IMR-90 (cell line): ENCODE measurements at regions not wholly inside any gene's neighbourhood (a gene's known extent, or its start where the extent isn't known, plus 50 kb on each side); places are given as distances from the start of the nearest gene placed in this dataset.
"Not testable (repeated sequence)": the region's sequence is repeated elsewhere in the genome, so short reads cannot be mapped to it uniquely, and the experiment has no call there.

Experiments
- ATAC-seq: fragments of 200-7000 bp; cut with Tn5 transposase; 2 replicates; pipeline ENCODE4 v1.9.1; 2020; ENCODE audit warnings: low read depth, mild to moderate bottlenecking, moderate library complexity
- BruUV-seq: library from RNA; stranded (reverse); fragments of 400-500 nt; replicated peaks from 2 replicates; lab custom pipeline; 2021; lab: Mats Ljungman, UMichigan
- CTCF ChIA-PET: fragments of 300-600 bp; formaldehyde crosslinking; extraction: SDS; loops from one replicate; lab custom pipeline; 2021; ENCODE audit warnings: antibody characterized with exemption; lab: Yijun Ruan, JAX
- POLR2A ChIA-PET: fragments of 300-600 bp; sonication (Branson Sonifier 250); formaldehyde crosslinking; loops from one replicate; lab custom pipeline; 2022; ENCODE audit warnings: antibody characterized with exemption; ENCODE audit not compliant: unreplicated experiment; lab: Charles Lee
- DNase-seq: peaks from one replicate; pipeline ENCODE4 v3.0.0; 2013
- H2AFZ ChIP-seq: replicated peaks from 2 replicates; pipeline ENCODE3; 2013; ENCODE audit warnings: low read length, mild to moderate bottlenecking; ENCODE audit not compliant: poor library complexity
- H2AK5ac ChIP-seq: 2 replicates; pipeline ENCODE4 v1.6.1; 2013; ENCODE audit warnings: low read depth, low read length, inconsistent platforms
- H2AK9ac ChIP-seq: replicated peaks from 2 replicates; pipeline ENCODE3; 2013; ENCODE audit warnings: mild to moderate bottlenecking, low read depth, low read length, moderate library complexity; ENCODE audit not compliant: poor library complexity
- H2BK120ac ChIP-seq: 2 replicates; pipeline ENCODE4 v1.6.1; 2013; ENCODE audit warnings: low read depth, low read length, inconsistent platforms
- H2BK15ac ChIP-seq: 3 replicates; pipeline ENCODE4 v1.6.1; 2013; ENCODE audit warnings: low read depth, low read length, inconsistent platforms
- H2BK20ac ChIP-seq: 2 replicates; pipeline ENCODE4 v1.6.1; 2013; ENCODE audit warnings: low read depth, mild to moderate bottlenecking, inconsistent platforms, low read length, moderate library complexity
- H2BK5ac ChIP-seq: 2 replicates; pipeline ENCODE4 v1.6.1; 2013; ENCODE audit warnings: mild to moderate bottlenecking, low read depth, low read length, inconsistent platforms; ENCODE audit not compliant: poor library complexity, severe bottlenecking
- H3K14ac ChIP-seq: replicated peaks from 2 replicates; pipeline ENCODE4 v1.6.1; 2013; ENCODE audit warnings: low read depth, low read length, inconsistent platforms
- H3K18ac ChIP-seq: 2 replicates; pipeline ENCODE4 v1.6.1; 2013; ENCODE audit warnings: low read depth, low read length, control low read depth
- H3K23ac ChIP-seq: 2 replicates; pipeline ENCODE4 v1.6.1; 2013; ENCODE audit warnings: low read depth, low read length, inconsistent platforms
- H3K27ac ChIP-seq: 2 replicates; pipeline ENCODE4 v1.5.1; 2013; ENCODE audit warnings: mild to moderate bottlenecking, control low read depth, low read length; ENCODE audit not compliant: insufficient read depth
- H3K27me3 ChIP-seq: 2 replicates; pipeline ENCODE4 v1.6.1; 2013; ENCODE audit warnings: low read length; ENCODE audit not compliant: control insufficient read depth, insufficient read depth
- H3K36me3 ChIP-seq: 2 replicates; pipeline ENCODE4 v1.6.1; 2013; ENCODE audit warnings: low read length, mixed read lengths; ENCODE audit not compliant: control insufficient read depth, insufficient read depth
- H3K4ac ChIP-seq: 2 replicates; pipeline ENCODE4 v1.6.1; 2013; ENCODE audit warnings: low read depth, low read length, inconsistent platforms
- H3K4me1 ChIP-seq: 2 replicates; pipeline ENCODE4 v1.6.1; 2013; ENCODE audit warnings: low read length, mixed read lengths; ENCODE audit not compliant: control insufficient read depth, insufficient read depth
- H3K4me2 ChIP-seq: 2 replicates; pipeline ENCODE4 v1.6.1; 2013; ENCODE audit warnings: low read depth, mild to moderate bottlenecking, control low read depth, low read length, moderate library complexity
- H3K4me3 ChIP-seq: 2 replicates; pipeline ENCODE4 v1.5.1; 2013; ENCODE audit warnings: low read depth, mild to moderate bottlenecking, control low read depth, low read length, moderate library complexity; ENCODE audit not compliant: insufficient read depth
- H3K56ac ChIP-seq: 2 replicates; pipeline ENCODE4 v1.6.1; 2013; ENCODE audit warnings: low read length, inconsistent platforms; ENCODE audit not compliant: insufficient read depth; ENCODE audit errors: extremely low read depth
- H3K79me1 ChIP-seq, 2 experiments: 2 replicates each; pipeline ENCODE4 v1.6.1; 2013; ENCODE audit warnings: low read length in 2 of 2, inconsistent platforms in 1 of 2, low read depth in 1 of 2
- H3K9ac ChIP-seq: 2 replicates; pipeline ENCODE4 v1.6.1; 2013; ENCODE audit warnings: low read depth, low read length, control low read depth
- H3K9me1 ChIP-seq: 2 replicates; pipeline ENCODE4 v1.6.1; 2013; ENCODE audit warnings: low read length, inconsistent platforms; ENCODE audit not compliant: insufficient read depth
- H3K9me3 ChIP-seq: 2 replicates; pipeline ENCODE4 v1.6.1; 2013; ENCODE audit warnings: low read length; ENCODE audit not compliant: control insufficient read depth, insufficient read depth
- H4K20me1 ChIP-seq: 2 replicates; pipeline ENCODE4 v1.6.1; 2013; ENCODE audit warnings: low read length, inconsistent platforms; ENCODE audit not compliant: insufficient read depth
- H4K5ac ChIP-seq: 2 replicates; pipeline ENCODE4 v1.6.1; 2013; ENCODE audit warnings: mild to moderate bottlenecking, low read depth, low read length, control low read depth
- H4K8ac ChIP-seq, 2 experiments: 2 replicates each; pipeline ENCODE4 v1.6.1; 2013; ENCODE audit warnings: low read depth in 2 of 2, low read length in 2 of 2, control low read depth in 1 of 2, inconsistent platforms in 1 of 2
- H4K91ac ChIP-seq: 2 replicates; pipeline ENCODE4 v1.6.1; 2013; ENCODE audit warnings: low read depth, low read length, inconsistent platforms; ENCODE audit not compliant: insufficient read depth
- WGBS, 2 experiments: methylation state at CpG; one replicate each; pipeline versions ENCODE4 v1.1.5 to v1.1.7; 2013; ENCODE audit warnings: missing lambda C conversion rate in 2 of 2; ENCODE audit not compliant: insufficient read length in 1 of 2; ENCODE audit errors: extremely low coverage in 2 of 2; 5-methylcytosine and 5-hydroxymethylcytosine counted together
- dilution Hi-C: fragments of 300-500 bp; cut with HindIII; formaldehyde crosslinking; loops from one replicate; pipeline ENCODE4 v1.14.3; 2018; ENCODE audit warnings: low sequenced_read_pairs; ENCODE audit not compliant: unreplicated experiment
- in situ Hi-C: fragments of 300-500 bp; cut with MboI; formaldehyde crosslinking; loops from 3 replicates; pipeline ENCODE4 v1.14.3; 2019; ENCODE audit warnings: low sequenced_read_pairs, inconsistent platforms, mixed read lengths
- intact Hi-C: fragments of 100-400 bp; cut with micrococcal nuclease; formaldehyde crosslinking; loops from 2 replicates; pipeline ENCODE4 v1.10.0; 2022

GRCh38 chr1:29795965-29796364, 559.6 kb downstream of the PTPRU start:
- no CpG with 5 or more reads among the region's 2 CpGs for WGBS, 2 experiments

More at GRCh38 chr1:29795965-29796364, 559.6 kb downstream of the PTPRU start:
- H3K9me3 ChIP-seq, H3K4me1 ChIP-seq, H2BK15ac ChIP-seq, ATAC-seq, H4K20me1 ChIP-seq, dilution Hi-C loops, DNase-seq, H2AK9ac ChIP-seq, CTCF ChIA-PET, H3K9me1 ChIP-seq, H2AFZ ChIP-seq, H3K14ac ChIP-seq, H3K18ac ChIP-seq, H3K27me3 ChIP-seq, H4K8ac ChIP-seq, H2AK5ac ChIP-seq, H3K36me3 ChIP-seq, H3K4me2 ChIP-seq, H4K91ac ChIP-seq, H3K79me1 ChIP-seq, BruUV-seq, H3K27ac ChIP-seq, POLR2A ChIA-PET, H4K5ac ChIP-seq, H3K9ac ChIP-seq, H2BK20ac ChIP-seq, intact Hi-C loops, H3K4ac ChIP-seq, H3K56ac ChIP-seq, H2BK5ac ChIP-seq, H3K4me3 ChIP-seq, H2BK120ac ChIP-seq, H3K23ac ChIP-seq: not testable (repeated sequence)
- in situ Hi-C loops = loop anchor here (10.0 kb wide), 1 partner anchor 289 kb away; no protein-coding TSS in a partner anchor
